Fibroblast of lung (primary cell): ENCODE measurements at regions not wholly inside any gene's neighbourhood (a gene's known extent, or its start where the extent isn't known, plus 50 kb on each side); places are given as distances from the start of the nearest gene placed in this dataset.

Experiments used
- EZH2 ChIP-seq: IDR thresholded peaks from 2 replicates; pipeline ENCODE4 v1.5.1; 2012; ENCODE audit warnings: low read length, control low read depth, mild to moderate bottlenecking; ENCODE audit errors: missing control alignments
- TF ChIP-seq, protein P1 (sequence below), 2 donors: IDR thresholded peaks in 1 of 2; conservative IDR thresholded peaks in 1 of 2; 1 replicate in 1 of 2; 2 replicates in 1 of 2; pipeline ENCODE4 v1.5.1; 2011 to 2012; ENCODE audit warnings: low read length in 2 of 2, control low read depth in 1 of 2, inconsistent platforms in 1 of 2, low read depth in 1 of 2, mild to moderate bottlenecking in 1 of 2

DNA sequence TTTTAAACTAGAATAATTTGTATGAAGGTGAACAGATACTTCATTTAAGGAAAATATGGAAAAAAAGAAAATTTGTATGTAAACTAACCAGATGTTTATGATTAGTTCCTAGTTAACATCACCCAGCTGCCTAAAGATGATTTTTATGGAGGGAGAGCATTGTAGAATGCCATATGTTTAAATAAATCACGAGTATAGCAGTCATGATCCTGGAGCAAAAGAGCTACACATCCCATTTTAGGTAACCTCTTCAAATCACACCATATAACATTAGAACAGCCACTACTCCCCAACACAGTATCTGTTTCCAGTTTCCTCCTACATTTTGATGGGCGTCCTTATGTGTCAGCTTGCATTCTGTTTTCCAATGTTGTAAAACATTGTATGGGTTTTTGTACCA, 571.9 kb upstream of the FAM241A start:
- TF ChIP-seq, protein P1, sequence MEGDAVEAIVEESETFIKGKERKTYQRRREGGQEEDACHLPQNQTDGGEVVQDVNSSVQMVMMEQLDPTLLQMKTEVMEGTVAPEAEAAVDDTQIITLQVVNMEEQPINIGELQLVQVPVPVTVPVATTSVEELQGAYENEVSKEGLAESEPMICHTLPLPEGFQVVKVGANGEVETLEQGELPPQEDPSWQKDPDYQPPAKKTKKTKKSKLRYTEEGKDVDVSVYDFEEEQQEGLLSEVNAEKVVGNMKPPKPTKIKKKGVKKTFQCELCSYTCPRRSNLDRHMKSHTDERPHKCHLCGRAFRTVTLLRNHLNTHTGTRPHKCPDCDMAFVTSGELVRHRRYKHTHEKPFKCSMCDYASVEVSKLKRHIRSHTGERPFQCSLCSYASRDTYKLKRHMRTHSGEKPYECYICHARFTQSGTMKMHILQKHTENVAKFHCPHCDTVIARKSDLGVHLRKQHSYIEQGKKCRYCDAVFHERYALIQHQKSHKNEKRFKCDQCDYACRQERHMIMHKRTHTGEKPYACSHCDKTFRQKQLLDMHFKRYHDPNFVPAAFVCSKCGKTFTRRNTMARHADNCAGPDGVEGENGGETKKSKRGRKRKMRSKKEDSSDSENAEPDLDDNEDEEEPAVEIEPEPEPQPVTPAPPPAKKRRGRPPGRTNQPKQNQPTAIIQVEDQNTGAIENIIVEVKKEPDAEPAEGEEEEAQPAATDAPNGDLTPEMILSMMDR (conservative IDR thresholded peaks at IDR 0.05 in 1 of 2, IDR thresholded peaks at IDR 0.05 in 1 of 2; ENCODE audit: low read depth in 1 of 2, low read length in 2 of 2), result no peak
- TF ChIP-seq EZH2, result no peak
